ENCODE measurements at regions not wholly inside any gene's neighbourhood (a gene's known extent, or its start where the extent isn't known, plus 50 kb on each side); places are given as distances from the start of the nearest gene placed in this dataset.

GRCh38 chr14:42014301-42014700 is 407.6 kb downstream of the LRFN5 start:
- BruUV-seq (replicated peaks) = no TSS peak
- ChIA-PET POLR2A (no interaction called here), CTCF (no interaction called here)
- Histone ChIP-seq H2AFZ (ENCODE audit: low read depth, low read length) (no peak overlapping the region), H3K9me3 (replicated peaks; ENCODE audit: control insufficient read depth, insufficient read depth, low read length) (no peaks in the 10 kb centered on the region), H3K4me3 (replicated peaks in 1 of 3; ENCODE audit: insufficient read depth in 1 of 3, low read depth in 1 of 3, low read length in 3 of 3) (no peak overlapping the region), H3K36me3 (ENCODE audit: control insufficient read depth in 2 of 2, extremely low read depth in 1 of 2, insufficient read depth in 2 of 2, low read length in 2 of 2) (no peaks in the 10 kb centered on the region), H3K4me2 (ENCODE audit: insufficient read depth, low read length) (no peak overlapping the region), H3K79me2 (ENCODE audit: control insufficient read depth, insufficient read depth, low read length) (no peaks in the 10 kb centered on the region), H3K27ac (ENCODE audit: insufficient read depth, low read depth, low read length) (no peak overlapping the region), H3K27me3 (ENCODE audit: control insufficient read depth in 2 of 2, insufficient read depth in 2 of 2, low read length in 2 of 2) (no peaks in the 10 kb centered on the region), H4K20me1 (replicated peaks; ENCODE audit: control insufficient read depth, extremely low read depth, insufficient read depth, low read length) (no peaks in the 10 kb centered on the region), H3K9ac (replicated peaks; ENCODE audit: extremely low read depth, insufficient read depth, low read length) (no peak overlapping the region), H3K9me1 (replicated peaks; ENCODE audit: control insufficient read depth, extremely low read depth, insufficient read depth, low read length) (no peaks in the 10 kb centered on the region), H3K4me1 (ENCODE audit: control insufficient read depth, extremely low read depth, insufficient read depth, low read length) (no peaks in the 10 kb centered on the region)
- no peak for FAIRE-seq
- TF ChIP-seq, protein P1, sequence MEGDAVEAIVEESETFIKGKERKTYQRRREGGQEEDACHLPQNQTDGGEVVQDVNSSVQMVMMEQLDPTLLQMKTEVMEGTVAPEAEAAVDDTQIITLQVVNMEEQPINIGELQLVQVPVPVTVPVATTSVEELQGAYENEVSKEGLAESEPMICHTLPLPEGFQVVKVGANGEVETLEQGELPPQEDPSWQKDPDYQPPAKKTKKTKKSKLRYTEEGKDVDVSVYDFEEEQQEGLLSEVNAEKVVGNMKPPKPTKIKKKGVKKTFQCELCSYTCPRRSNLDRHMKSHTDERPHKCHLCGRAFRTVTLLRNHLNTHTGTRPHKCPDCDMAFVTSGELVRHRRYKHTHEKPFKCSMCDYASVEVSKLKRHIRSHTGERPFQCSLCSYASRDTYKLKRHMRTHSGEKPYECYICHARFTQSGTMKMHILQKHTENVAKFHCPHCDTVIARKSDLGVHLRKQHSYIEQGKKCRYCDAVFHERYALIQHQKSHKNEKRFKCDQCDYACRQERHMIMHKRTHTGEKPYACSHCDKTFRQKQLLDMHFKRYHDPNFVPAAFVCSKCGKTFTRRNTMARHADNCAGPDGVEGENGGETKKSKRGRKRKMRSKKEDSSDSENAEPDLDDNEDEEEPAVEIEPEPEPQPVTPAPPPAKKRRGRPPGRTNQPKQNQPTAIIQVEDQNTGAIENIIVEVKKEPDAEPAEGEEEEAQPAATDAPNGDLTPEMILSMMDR (IDR thresholded peaks at IDR 0.05; ENCODE audit: extremely low read depth in 1 of 2, insufficient read depth in 1 of 2, low read depth in 1 of 2, low read length in 2 of 2) = no peak
- TF ChIP-seq JUN (IDR thresholded peaks at IDR 0.05; ENCODE audit: borderline replicate concordance, insufficient read depth, insufficient read length, low read depth) = no peak
- TF ChIP-seq MYC (IDR thresholded peaks at IDR 0.05; ENCODE audit: low read depth, low read length) = no peak
- no peak for TF ChIP-seq FOS (IDR thresholded peaks at IDR 0.05; ENCODE audit: borderline replicate concordance, insufficient read depth, low read length)
- no peak for TF ChIP-seq POLR2AphosphoS5 (IDR thresholded peaks at IDR 0.05; ENCODE audit: insufficient read depth, low read depth, low read length)
- TF ChIP-seq GATA2 (IDR thresholded peaks at IDR 0.05; ENCODE audit: insufficient read depth, insufficient read length, low read depth, low read length) = no peak
- no peak for TF ChIP-seq POLR2A (IDR thresholded peaks at IDR 0.05; ENCODE audit: low read depth, low read length)
- TF ChIP-seq EZH2 (IDR thresholded peaks at IDR 0.05; ENCODE audit: borderline replicate concordance, low read depth, low read length, severe bottlenecking) = no peak
- no peak for TF ChIP-seq MAX (IDR thresholded peaks at IDR 0.05; ENCODE audit: insufficient read depth, insufficient read length)
- intact Hi-C loops (cut with micrococcal nuclease) = no loop called here
- dilution Hi-C loops (cut with MboI; ENCODE audit: extremely low pct_ligation_motif_present, low sequenced_read_pairs) = no loop called here
- no peak for DNase-seq (ENCODE audit: low read depth, low spot score)

Data from endothelial cell of umbilical vein (primary cell).